ENCODE measurements at regions not wholly inside any gene's neighbourhood (a gene's known extent, or its start where the extent isn't known, plus 50 kb on each side); places are given as distances from the start of the nearest gene placed in this dataset.

GRCh38 chr2:33652830-33653229 is 53.7 kb upstream of the FAM98A start:
- TF ChIP-seq NR1H2 (CRISPR knock-in tag; IDR thresholded peaks at IDR 0.05), result no peak
- no peak for TF ChIP-seq MXD4 (CRISPR knock-in tag; IDR thresholded peaks at IDR 0.05; ENCODE audit: borderline replicate concordance)
- TF ChIP-seq, protein P1, sequence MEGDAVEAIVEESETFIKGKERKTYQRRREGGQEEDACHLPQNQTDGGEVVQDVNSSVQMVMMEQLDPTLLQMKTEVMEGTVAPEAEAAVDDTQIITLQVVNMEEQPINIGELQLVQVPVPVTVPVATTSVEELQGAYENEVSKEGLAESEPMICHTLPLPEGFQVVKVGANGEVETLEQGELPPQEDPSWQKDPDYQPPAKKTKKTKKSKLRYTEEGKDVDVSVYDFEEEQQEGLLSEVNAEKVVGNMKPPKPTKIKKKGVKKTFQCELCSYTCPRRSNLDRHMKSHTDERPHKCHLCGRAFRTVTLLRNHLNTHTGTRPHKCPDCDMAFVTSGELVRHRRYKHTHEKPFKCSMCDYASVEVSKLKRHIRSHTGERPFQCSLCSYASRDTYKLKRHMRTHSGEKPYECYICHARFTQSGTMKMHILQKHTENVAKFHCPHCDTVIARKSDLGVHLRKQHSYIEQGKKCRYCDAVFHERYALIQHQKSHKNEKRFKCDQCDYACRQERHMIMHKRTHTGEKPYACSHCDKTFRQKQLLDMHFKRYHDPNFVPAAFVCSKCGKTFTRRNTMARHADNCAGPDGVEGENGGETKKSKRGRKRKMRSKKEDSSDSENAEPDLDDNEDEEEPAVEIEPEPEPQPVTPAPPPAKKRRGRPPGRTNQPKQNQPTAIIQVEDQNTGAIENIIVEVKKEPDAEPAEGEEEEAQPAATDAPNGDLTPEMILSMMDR (IDR thresholded peaks at IDR 0.05), result no peak
- TF ChIP-seq USF2 (CRISPR knock-in tag; IDR thresholded peaks at IDR 0.05), result no peak

All from WTC11 (cell line).